ENCODE measurements at regions not wholly inside any gene's neighbourhood (a gene's known extent, or its start where the extent isn't known, plus 50 kb on each side); places are given as distances from the start of the nearest gene placed in this dataset.

- no peaks in the 10 kb centered on the region for H3K27me3 ChIP-seq (replicated peaks; ENCODE audit: control insufficient read depth, insufficient read depth, low read length, poor library complexity, severe bottlenecking)
- no peaks in the 10 kb centered on the region for H3K4me1 ChIP-seq (ENCODE audit: control insufficient read depth, insufficient read depth, low read length, poor library complexity, severe bottlenecking)
- no peaks in the 10 kb centered on the region for H3K36me3 ChIP-seq (ENCODE audit: control insufficient read depth, insufficient read depth, low read length)
- no peak for DNase-seq
- H3K9me3 ChIP-seq (ENCODE audit: control insufficient read depth, low read length), result no peaks in the 10 kb centered on the region
- H3K27ac ChIP-seq (ENCODE audit: insufficient read depth, low read length, poor library complexity, severe bottlenecking), result no peak overlapping the region
- H3K4me3 ChIP-seq (ENCODE audit: insufficient read depth, low read depth, low read length, poor library complexity, severe bottlenecking), result no peak overlapping the region
Measured at GRCh38 chr3:101099791-101100190, 106.6 kb upstream of the ABI3BP start.

- no peaks in the 10 kb centered on the region for H3K27me3 ChIP-seq (replicated peaks; ENCODE audit: control insufficient read depth, insufficient read depth, low read length, poor library complexity, severe bottlenecking)
- DNase-seq, result no peak
- no peaks in the 10 kb centered on the region for H3K9me3 ChIP-seq (ENCODE audit: control insufficient read depth, low read length)
- H3K27ac ChIP-seq (ENCODE audit: insufficient read depth, low read length, poor library complexity, severe bottlenecking), result no peak overlapping the region
- H3K4me1 ChIP-seq (ENCODE audit: control insufficient read depth, insufficient read depth, low read length, poor library complexity, severe bottlenecking), result no peaks in the 10 kb centered on the region
- H3K4me3 ChIP-seq (ENCODE audit: insufficient read depth, low read depth, low read length, poor library complexity, severe bottlenecking), result no peak overlapping the region
- no peaks in the 10 kb centered on the region for H3K36me3 ChIP-seq (ENCODE audit: control insufficient read depth, insufficient read depth, low read length)
Measured at GRCh38 chr3:101096444-101096843, 103.2 kb upstream of the ABI3BP start.

GRCh38 chr3:101095693-101096430, 102.6 kb upstream of the ABI3BP start:
- H3K4me1 ChIP-seq (ENCODE audit: control insufficient read depth, insufficient read depth, low read length, poor library complexity, severe bottlenecking), result no peaks in the 10 kb centered on the region
- H3K27ac ChIP-seq (ENCODE audit: insufficient read depth, low read length, poor library complexity, severe bottlenecking), result no peak overlapping the region
- no peaks in the 10 kb centered on the region for H3K9me3 ChIP-seq (ENCODE audit: control insufficient read depth, low read length)
- DNase-seq, result no peak
- no peaks in the 10 kb centered on the region for H3K36me3 ChIP-seq (ENCODE audit: control insufficient read depth, insufficient read depth, low read length)
- no peaks in the 10 kb centered on the region for H3K27me3 ChIP-seq (replicated peaks; ENCODE audit: control insufficient read depth, insufficient read depth, low read length, poor library complexity, severe bottlenecking)
- H3K4me3 ChIP-seq (ENCODE audit: insufficient read depth, low read depth, low read length, poor library complexity, severe bottlenecking), result no peak overlapping the region

GRCh38 chr3:101091489-101091888, 98.3 kb upstream of the ABI3BP start:
- no peak overlapping the region for H3K27ac ChIP-seq (ENCODE audit: insufficient read depth, low read length, poor library complexity, severe bottlenecking)
- no peaks in the 10 kb centered on the region for H3K36me3 ChIP-seq (ENCODE audit: control insufficient read depth, insufficient read depth, low read length)
- no peaks in the 10 kb centered on the region for H3K27me3 ChIP-seq (replicated peaks; ENCODE audit: control insufficient read depth, insufficient read depth, low read length, poor library complexity, severe bottlenecking)
- no peak overlapping the region for H3K4me3 ChIP-seq (ENCODE audit: insufficient read depth, low read depth, low read length, poor library complexity, severe bottlenecking)
- no peaks in the 10 kb centered on the region for H3K4me1 ChIP-seq (ENCODE audit: control insufficient read depth, insufficient read depth, low read length, poor library complexity, severe bottlenecking)
- no peaks in the 10 kb centered on the region for H3K9me3 ChIP-seq (ENCODE audit: control insufficient read depth, low read length)
- no peak for DNase-seq

- H3K27ac ChIP-seq (ENCODE audit: insufficient read depth, low read length, poor library complexity, severe bottlenecking), result no peak overlapping the region
- H3K36me3 ChIP-seq (ENCODE audit: control insufficient read depth, insufficient read depth, low read length), result no peaks in the 10 kb centered on the region
- no peaks in the 10 kb centered on the region for H3K27me3 ChIP-seq (replicated peaks; ENCODE audit: control insufficient read depth, insufficient read depth, low read length, poor library complexity, severe bottlenecking)
- no peak for DNase-seq
- no peaks in the 10 kb centered on the region for H3K9me3 ChIP-seq (ENCODE audit: control insufficient read depth, low read length)
- H3K4me3 ChIP-seq (ENCODE audit: insufficient read depth, low read depth, low read length, poor library complexity, severe bottlenecking), result no peak overlapping the region
- H3K4me1 ChIP-seq (ENCODE audit: control insufficient read depth, insufficient read depth, low read length, poor library complexity, severe bottlenecking), result no peaks in the 10 kb centered on the region
Measured at GRCh38 chr3:101085752-101086151, 92.5 kb upstream of the ABI3BP start.

GRCh38 chr3:101084404-101084803, 91.2 kb upstream of the ABI3BP start:
- no peaks in the 10 kb centered on the region for H3K4me1 ChIP-seq (ENCODE audit: control insufficient read depth, insufficient read depth, low read length, poor library complexity, severe bottlenecking)
- H3K9me3 ChIP-seq (ENCODE audit: control insufficient read depth, low read length), result no peaks in the 10 kb centered on the region
- no peaks in the 10 kb centered on the region for H3K36me3 ChIP-seq (ENCODE audit: control insufficient read depth, insufficient read depth, low read length)
- no peak for DNase-seq
- no peak overlapping the region for H3K4me3 ChIP-seq (ENCODE audit: insufficient read depth, low read depth, low read length, poor library complexity, severe bottlenecking)
- no peaks in the 10 kb centered on the region for H3K27me3 ChIP-seq (replicated peaks; ENCODE audit: control insufficient read depth, insufficient read depth, low read length, poor library complexity, severe bottlenecking)
- H3K27ac ChIP-seq (ENCODE audit: insufficient read depth, low read length, poor library complexity, severe bottlenecking), result no peak overlapping the region

- Histone ChIP-seq H3K4me1 (ENCODE audit: control insufficient read depth, insufficient read depth, low read length, poor library complexity, severe bottlenecking) (no peaks in the 10 kb centered on the region), H3K4me3 (ENCODE audit: insufficient read depth, low read depth, low read length, poor library complexity, severe bottlenecking) (no peak overlapping the region), H3K9me3 (ENCODE audit: control insufficient read depth, low read length) (no peaks in the 10 kb centered on the region), H3K36me3 (ENCODE audit: control insufficient read depth, insufficient read depth, low read length) (no peaks in the 10 kb centered on the region), H3K27ac (ENCODE audit: insufficient read depth, low read length, poor library complexity, severe bottlenecking) (no peak overlapping the region), H3K27me3 (replicated peaks; ENCODE audit: control insufficient read depth, insufficient read depth, low read length, poor library complexity, severe bottlenecking) (no peaks in the 10 kb centered on the region)
- DNase-seq, result no peak
Measured at GRCh38 chr3:101081999-101082398, 88.8 kb upstream of the ABI3BP start.

- Histone ChIP-seq H3K9me3 (ENCODE audit: control insufficient read depth, low read length) (no peaks in the 10 kb centered on the region), H3K27me3 (replicated peaks; ENCODE audit: control insufficient read depth, insufficient read depth, low read length, poor library complexity, severe bottlenecking) (no peaks in the 10 kb centered on the region), H3K4me1 (ENCODE audit: control insufficient read depth, insufficient read depth, low read length, poor library complexity, severe bottlenecking) (no peaks in the 10 kb centered on the region), H3K27ac (ENCODE audit: insufficient read depth, low read length, poor library complexity, severe bottlenecking) (no peak overlapping the region), H3K36me3 (ENCODE audit: control insufficient read depth, insufficient read depth, low read length) (no peaks in the 10 kb centered on the region), H3K4me3 (ENCODE audit: insufficient read depth, low read depth, low read length, poor library complexity, severe bottlenecking) (no peak overlapping the region)
- no peak for DNase-seq
Measured at GRCh38 chr3:101081446-101081845, 88.2 kb upstream of the ABI3BP start.

GRCh38 chr3:101077361-101078011, 84.3 kb upstream of the ABI3BP start:
- no peak overlapping the region for H3K27ac ChIP-seq (ENCODE audit: insufficient read depth, low read length, poor library complexity, severe bottlenecking)
- H3K4me1 ChIP-seq (ENCODE audit: control insufficient read depth, insufficient read depth, low read length, poor library complexity, severe bottlenecking), result no peaks in the 10 kb centered on the region
- no peaks in the 10 kb centered on the region for H3K9me3 ChIP-seq (ENCODE audit: control insufficient read depth, low read length)
- H3K27me3 ChIP-seq (replicated peaks; ENCODE audit: control insufficient read depth, insufficient read depth, low read length, poor library complexity, severe bottlenecking), result no peaks in the 10 kb centered on the region
- no peak for DNase-seq
- no peak overlapping the region for H3K4me3 ChIP-seq (ENCODE audit: insufficient read depth, low read depth, low read length, poor library complexity, severe bottlenecking)
- no peaks in the 10 kb centered on the region for H3K36me3 ChIP-seq (ENCODE audit: control insufficient read depth, insufficient read depth, low read length)

- no peak for DNase-seq
- no peaks in the 10 kb centered on the region for H3K36me3 ChIP-seq (ENCODE audit: control insufficient read depth, insufficient read depth, low read length)
Measured at GRCh38 chr3:101074518-101074917, 81.3 kb upstream of the ABI3BP start.

More at GRCh38 chr3:101074518-101074917, 81.3 kb upstream of the ABI3BP start:
- H3K9me3 ChIP-seq (ENCODE audit: control insufficient read depth, low read length), result no peaks in the 10 kb centered on the region
- no peak overlapping the region for H3K4me3 ChIP-seq (ENCODE audit: insufficient read depth, low read depth, low read length, poor library complexity, severe bottlenecking)
- H3K27ac ChIP-seq (ENCODE audit: insufficient read depth, low read length, poor library complexity, severe bottlenecking), result no peak overlapping the region
- no peaks in the 10 kb centered on the region for H3K4me1 ChIP-seq (ENCODE audit: control insufficient read depth, insufficient read depth, low read length, poor library complexity, severe bottlenecking)
- H3K27me3 ChIP-seq (replicated peaks; ENCODE audit: control insufficient read depth, insufficient read depth, low read length, poor library complexity, severe bottlenecking), result no peaks in the 10 kb centered on the region
